HG03064 (cell line): ENCODE measurements at regions not wholly inside any gene's neighbourhood (a gene's known extent, or its start where the extent isn't known, plus 50 kb on each side); places are given as distances from the start of the nearest gene placed in this dataset.

Source experiments
- ATAC-seq: cut with Tn5 transposase; IDR thresholded peaks from one replicate; pipeline ENCODE4 v1.9.1; 2021; ENCODE audit warnings: low read depth; ENCODE audit not compliant: unreplicated experiment

- ATAC-seq = no peak
These were observed 110.1 kb downstream of the DLL1 start for GRCh38 chr6:170180671-170181337.

- no peak for ATAC-seq
These were observed 111.1 kb downstream of the DLL1 start for GRCh38 chr6:170179616-170180324.

GRCh38 chr6:170178561-170179477, 112.1 kb downstream of the DLL1 start:
- no peak for ATAC-seq

GRCh38 chr6:170177772-170178560, 112.9 kb downstream of the DLL1 start:
- no peak for ATAC-seq

- no peak for ATAC-seq
These were observed 113.7 kb downstream of the DLL1 start for GRCh38 chr6:170176898-170177771.

GRCh38 chr6:170176136-170176897, 114.6 kb downstream of the DLL1 start:
- no peak for ATAC-seq

- ATAC-seq = no peak
These were observed 115.2 kb downstream of the DLL1 start for GRCh38 chr6:170175644-170176135.

- no peak for ATAC-seq
These were observed 115.9 kb downstream of the DLL1 start for GRCh38 chr6:170174771-170175643.

GRCh38 chr6:170174124-170174770, 116.6 kb downstream of the DLL1 start:
- no peak for ATAC-seq

GRCh38 chr6:170173335-170173881, 117.5 kb downstream of the DLL1 start:
- no peak for ATAC-seq

- no peak for ATAC-seq
These were observed 118.0 kb downstream of the DLL1 start for GRCh38 chr6:170172825-170173256.

GRCh38 chr6:170172392-170172791, 118.5 kb downstream of the DLL1 start:
- ATAC-seq = no peak

- no peak for ATAC-seq
These were observed 123.2 kb downstream of the DLL1 start for GRCh38 chr6:170167657-170168159.

- ATAC-seq = no peak
These were observed 124.3 kb downstream of the DLL1 start for GRCh38 chr6:170166511-170167122.

- ATAC-seq = no peak
These were observed 125.3 kb downstream of the DLL1 start for GRCh38 chr6:170165471-170166117.

- no peak for ATAC-seq
These were observed 125.8 kb downstream of the DLL1 start for GRCh38 chr6:170165085-170165470.
